ENCODE measurements at regions not wholly inside any gene's neighbourhood (a gene's known extent, or its start where the extent isn't known, plus 50 kb on each side); places are given as distances from the start of the nearest gene placed in this dataset.

DNA sequence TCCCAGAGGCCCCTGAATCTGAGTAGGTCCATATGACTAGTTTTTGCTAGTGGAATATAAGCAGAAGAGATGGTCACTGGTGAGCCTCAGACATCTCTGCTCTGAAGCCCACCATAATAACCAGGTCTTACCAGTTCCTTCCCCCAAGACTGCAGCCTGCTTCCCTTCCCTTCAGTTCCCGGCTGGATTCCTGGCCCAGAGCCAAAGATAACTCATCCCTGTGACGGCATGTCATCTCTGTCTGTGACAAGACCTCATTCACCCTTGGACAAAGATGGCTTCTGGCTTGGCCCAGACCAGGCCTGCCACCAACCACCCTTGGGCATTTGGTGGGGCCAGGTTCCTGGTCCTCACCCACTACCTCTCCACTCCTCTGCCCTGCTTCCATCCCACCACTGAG is 145.5 kb upstream of the TOP1 start:
- intact Hi-C loops (cut with micrococcal nuclease), result no loop called here
- H4K20me1 ChIP-seq (ENCODE audit: insufficient read depth), result no peaks in the 10 kb centered on the region
- BruUV-seq (replicated peaks), result no TSS peak

DNA sequence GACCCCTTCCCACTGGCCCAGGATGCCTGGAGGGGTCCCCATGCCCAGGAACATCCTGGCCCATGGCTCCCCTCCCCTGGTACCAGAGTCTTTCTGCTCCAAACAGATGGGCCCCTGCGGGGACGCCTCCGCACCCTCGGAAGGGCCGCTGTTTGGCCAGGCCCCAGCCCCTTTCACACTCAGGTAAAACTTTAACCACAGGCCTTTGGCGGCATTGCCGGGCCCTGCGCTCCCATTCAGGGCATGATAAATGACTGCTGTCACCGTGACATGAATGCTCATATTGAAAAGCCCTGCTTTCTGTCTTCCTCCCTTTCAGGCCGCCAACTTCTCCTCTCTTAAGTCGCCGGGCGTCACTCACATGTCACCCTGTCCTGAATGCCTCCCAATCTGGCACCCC is 141.5 kb upstream of the TOP1 start:
- peaks cover 0 to 7% of the 10 kb centered on the region in 2 experiments; a peak in 2 of 4 replicates for H3K4me1 ChIP-seq (ENCODE audit: control insufficient read depth in 1 of 2, insufficient read depth in 2 of 2, low read length in 2 of 2)
- no peaks in the 10 kb centered on the region for H3K36me3 ChIP-seq (ENCODE audit: control insufficient read depth in 1 of 2, insufficient read depth in 2 of 2, low read length in 2 of 2)
- no TSS peak for BruUV-seq (replicated peaks)
- RAD21 ChIA-PET (ENCODE audit: low non-redundant PET in 1 of 2, low total read pairs in 2 of 2, uncharacterized antibody in 2 of 2, unreplicated experiment in 2 of 2), result no interaction called here
- DNase-seq (ENCODE audit: low read depth, low spot score) (no peak), ATAC-seq (no peak)
- no peak overlapping the region for H3K4me3 ChIP-seq (replicated peaks in 1 of 2; ENCODE audit: low read depth in 1 of 2, low read length in 2 of 2)
- H3K27ac ChIP-seq (ENCODE audit: low read depth, low read length), result no peak overlapping the region
- POLR2A ChIA-PET, result no interaction called here
- H4K20me1 ChIP-seq (ENCODE audit: insufficient read depth), result no peaks in the 10 kb centered on the region
- no peak overlapping the region for H3K4me2 ChIP-seq (ENCODE audit: low read length)
- intact Hi-C loops (cut with micrococcal nuclease), result no loop called here
- no peaks in the 10 kb centered on the region for H3K27me3 ChIP-seq (ENCODE audit: insufficient read depth, low read length)
- no peak overlapping the region for H2AFZ ChIP-seq (ENCODE audit: low read depth, low read length, poor library complexity, severe bottlenecking)
- no peaks in the 10 kb centered on the region for H3K9me2 ChIP-seq (ENCODE audit: insufficient read depth)
- CTCF ChIA-PET, result no interaction called here
- H3K79me2 ChIP-seq (ENCODE audit: insufficient read depth, low read length), result no peaks in the 10 kb centered on the region
- H3K9me3 ChIP-seq (ENCODE audit: control insufficient read depth in 1 of 2, insufficient read depth in 1 of 2, low read depth in 1 of 2, low read length in 2 of 2), result no peaks in the 10 kb centered on the region
- no peak overlapping the region for H3K9ac ChIP-seq (ENCODE audit: low read length)
- TF ChIP-seq POLR2AphosphoS5 (IDR thresholded peaks at IDR 0.05; ENCODE audit: low read depth, low read length) (no peak), ELF1 (IDR thresholded peaks at IDR 0.05; ENCODE audit: borderline replicate concordance, low read depth) (no peak), CEBPB (IDR thresholded peaks at IDR 0.05; ENCODE audit: low read depth) (no peak), SP1 (IDR thresholded peaks at IDR 0.05; ENCODE audit: low read depth) (no peak), EZH2phosphoT487 (IDR thresholded peaks at IDR 0.05; ENCODE audit: borderline replicate concordance) (no peak), JUND (IDR thresholded peaks at IDR 0.05) (no peak), SIN3A (IDR thresholded peaks at IDR 0.05; ENCODE audit: low read depth) (no peak), CBX3 (IDR thresholded peaks at IDR 0.05; ENCODE audit: low read depth) (no peak), SRF (IDR thresholded peaks at IDR 0.05; ENCODE audit: low read depth) (no peak), EGR1 (IDR thresholded peaks at IDR 0.05; ENCODE audit: low read depth) (no peak), EZH2 (IDR thresholded peaks at IDR 0.05) (no peak), FOSL1 (IDR thresholded peaks at IDR 0.05; ENCODE audit: low read depth) (no peak), TCF7L2 (IDR thresholded peaks at IDR 0.05; ENCODE audit: borderline replicate concordance, extremely low read depth, insufficient read depth, insufficient read length) (no peak)
- TF ChIP-seq, protein P1, sequence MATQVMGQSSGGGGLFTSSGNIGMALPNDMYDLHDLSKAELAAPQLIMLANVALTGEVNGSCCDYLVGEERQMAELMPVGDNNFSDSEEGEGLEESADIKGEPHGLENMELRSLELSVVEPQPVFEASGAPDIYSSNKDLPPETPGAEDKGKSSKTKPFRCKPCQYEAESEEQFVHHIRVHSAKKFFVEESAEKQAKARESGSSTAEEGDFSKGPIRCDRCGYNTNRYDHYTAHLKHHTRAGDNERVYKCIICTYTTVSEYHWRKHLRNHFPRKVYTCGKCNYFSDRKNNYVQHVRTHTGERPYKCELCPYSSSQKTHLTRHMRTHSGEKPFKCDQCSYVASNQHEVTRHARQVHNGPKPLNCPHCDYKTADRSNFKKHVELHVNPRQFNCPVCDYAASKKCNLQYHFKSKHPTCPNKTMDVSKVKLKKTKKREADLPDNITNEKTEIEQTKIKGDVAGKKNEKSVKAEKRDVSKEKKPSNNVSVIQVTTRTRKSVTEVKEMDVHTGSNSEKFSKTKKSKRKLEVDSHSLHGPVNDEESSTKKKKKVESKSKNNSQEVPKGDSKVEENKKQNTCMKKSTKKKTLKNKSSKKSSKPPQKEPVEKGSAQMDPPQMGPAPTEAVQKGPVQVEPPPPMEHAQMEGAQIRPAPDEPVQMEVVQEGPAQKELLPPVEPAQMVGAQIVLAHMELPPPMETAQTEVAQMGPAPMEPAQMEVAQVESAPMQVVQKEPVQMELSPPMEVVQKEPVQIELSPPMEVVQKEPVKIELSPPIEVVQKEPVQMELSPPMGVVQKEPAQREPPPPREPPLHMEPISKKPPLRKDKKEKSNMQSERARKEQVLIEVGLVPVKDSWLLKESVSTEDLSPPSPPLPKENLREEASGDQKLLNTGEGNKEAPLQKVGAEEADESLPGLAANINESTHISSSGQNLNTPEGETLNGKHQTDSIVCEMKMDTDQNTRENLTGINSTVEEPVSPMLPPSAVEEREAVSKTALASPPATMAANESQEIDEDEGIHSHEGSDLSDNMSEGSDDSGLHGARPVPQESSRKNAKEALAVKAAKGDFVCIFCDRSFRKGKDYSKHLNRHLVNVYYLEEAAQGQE (IDR thresholded peaks at IDR 0.05; ENCODE audit: low read depth), result no peak
- TF ChIP-seq, protein P2, sequence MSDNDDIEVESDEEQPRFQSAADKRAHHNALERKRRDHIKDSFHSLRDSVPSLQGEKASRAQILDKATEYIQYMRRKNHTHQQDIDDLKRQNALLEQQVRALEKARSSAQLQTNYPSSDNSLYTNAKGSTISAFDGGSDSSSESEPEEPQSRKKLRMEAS (IDR thresholded peaks at IDR 0.05), result no peak
- TF ChIP-seq, protein P3, sequence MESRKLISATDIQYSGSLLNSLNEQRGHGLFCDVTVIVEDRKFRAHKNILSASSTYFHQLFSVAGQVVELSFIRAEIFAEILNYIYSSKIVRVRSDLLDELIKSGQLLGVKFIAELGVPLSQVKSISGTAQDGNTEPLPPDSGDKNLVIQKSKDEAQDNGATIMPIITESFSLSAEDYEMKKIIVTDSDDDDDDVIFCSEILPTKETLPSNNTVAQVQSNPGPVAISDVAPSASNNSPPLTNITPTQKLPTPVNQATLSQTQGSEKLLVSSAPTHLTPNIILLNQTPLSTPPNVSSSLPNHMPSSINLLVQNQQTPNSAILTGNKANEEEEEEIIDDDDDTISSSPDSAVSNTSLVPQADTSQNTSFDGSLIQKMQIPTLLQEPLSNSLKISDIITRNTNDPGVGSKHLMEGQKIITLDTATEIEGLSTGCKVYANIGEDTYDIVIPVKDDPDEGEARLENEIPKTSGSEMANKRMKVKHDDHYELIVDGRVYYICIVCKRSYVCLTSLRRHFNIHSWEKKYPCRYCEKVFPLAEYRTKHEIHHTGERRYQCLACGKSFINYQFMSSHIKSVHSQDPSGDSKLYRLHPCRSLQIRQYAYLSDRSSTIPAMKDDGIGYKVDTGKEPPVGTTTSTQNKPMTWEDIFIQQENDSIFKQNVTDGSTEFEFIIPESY (IDR thresholded peaks at IDR 0.05; ENCODE audit: extremely low read depth, insufficient replicate concordance, low read length), result no peak

More for the DNA sequence above, 145.5 kb upstream of the TOP1 start:
- H3K27ac ChIP-seq (ENCODE audit: low read depth, low read length), result no peak overlapping the region
- no peaks in the 10 kb centered on the region for H3K9me3 ChIP-seq (ENCODE audit: control insufficient read depth in 1 of 2, insufficient read depth in 1 of 2, low read depth in 1 of 2, low read length in 2 of 2)
- RAD21 ChIA-PET (ENCODE audit: low non-redundant PET in 1 of 2, low total read pairs in 2 of 2, uncharacterized antibody in 2 of 2, unreplicated experiment in 2 of 2), result no interaction called here
- no peaks in the 10 kb centered on the region for H3K79me2 ChIP-seq (ENCODE audit: insufficient read depth, low read length)
- H3K4me1 ChIP-seq (ENCODE audit: control insufficient read depth in 1 of 2, insufficient read depth in 2 of 2, low read length in 2 of 2), result peaks cover 0 to 7% of the 10 kb centered on the region in 2 experiments; a peak in 2 of 4 replicates
- no peaks in the 10 kb centered on the region for H3K27me3 ChIP-seq (ENCODE audit: insufficient read depth, low read length)
- H3K4me3 ChIP-seq (replicated peaks in 1 of 2; ENCODE audit: low read depth in 1 of 2, low read length in 2 of 2), result no peak overlapping the region
- H2AFZ ChIP-seq (ENCODE audit: low read depth, low read length, poor library complexity, severe bottlenecking), result no peak overlapping the region
- H3K36me3 ChIP-seq (ENCODE audit: control insufficient read depth in 1 of 2, insufficient read depth in 2 of 2, low read length in 2 of 2), result no peaks in the 10 kb centered on the region
- POLR2A ChIA-PET, result no interaction called here
- H3K9ac ChIP-seq (ENCODE audit: low read length), result no peak overlapping the region
- ATAC-seq (no peak), DNase-seq (ENCODE audit: low read depth, low spot score) (no peak)
- no peaks in the 10 kb centered on the region for H3K9me2 ChIP-seq (ENCODE audit: insufficient read depth)
- no peak for TF ChIP-seq ZNF274 (IDR thresholded peaks at IDR 0.05; ENCODE audit: low read depth, low read length)
- TF ChIP-seq ZFX (IDR thresholded peaks at IDR 0.05), result no peak
- TF ChIP-seq EGR1 (IDR thresholded peaks at IDR 0.05; ENCODE audit: low read depth), result no peak
- no peak for TF ChIP-seq TCF7L2 (IDR thresholded peaks at IDR 0.05; ENCODE audit: borderline replicate concordance, extremely low read depth, insufficient read depth, insufficient read length)
- no peak for TF ChIP-seq FOSL1 (IDR thresholded peaks at IDR 0.05; ENCODE audit: low read depth)
- H3K4me2 ChIP-seq (ENCODE audit: low read length), result no peak overlapping the region
- CTCF ChIA-PET, result no interaction called here
